ENCODE measurements at regions not wholly inside any gene's neighbourhood (a gene's known extent, or its start where the extent isn't known, plus 50 kb on each side); places are given as distances from the start of the nearest gene placed in this dataset.

- DNase-seq = no peak
These were observed 147.1 kb upstream of the IRS2 start for GRCh38 chr13:109933476-109933875.

DNA sequence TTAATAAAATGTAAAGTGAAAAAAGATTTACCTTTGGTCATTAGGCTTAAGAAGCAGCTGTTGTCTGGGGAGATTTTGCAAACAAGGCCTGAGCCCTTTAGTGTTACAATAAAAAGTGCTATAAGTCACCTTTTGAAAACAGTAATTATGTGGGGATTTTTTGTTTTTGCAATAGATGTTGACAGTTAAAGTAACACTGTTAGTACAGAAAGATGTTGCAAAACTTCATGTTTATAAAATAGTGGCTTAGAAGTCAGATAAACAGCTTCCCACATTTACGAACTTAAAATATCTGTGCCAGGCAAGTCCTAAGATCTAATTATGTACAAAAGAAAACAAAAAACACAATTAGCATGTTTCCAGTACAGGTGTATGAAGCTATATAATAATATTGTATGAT is 138.0 kb upstream of the IRS2 start:
- no peak for DNase-seq

GRCh38 chr13:109922518-109922917 is 136.1 kb upstream of the IRS2 start:
- DNase-seq = no peak

DNA sequence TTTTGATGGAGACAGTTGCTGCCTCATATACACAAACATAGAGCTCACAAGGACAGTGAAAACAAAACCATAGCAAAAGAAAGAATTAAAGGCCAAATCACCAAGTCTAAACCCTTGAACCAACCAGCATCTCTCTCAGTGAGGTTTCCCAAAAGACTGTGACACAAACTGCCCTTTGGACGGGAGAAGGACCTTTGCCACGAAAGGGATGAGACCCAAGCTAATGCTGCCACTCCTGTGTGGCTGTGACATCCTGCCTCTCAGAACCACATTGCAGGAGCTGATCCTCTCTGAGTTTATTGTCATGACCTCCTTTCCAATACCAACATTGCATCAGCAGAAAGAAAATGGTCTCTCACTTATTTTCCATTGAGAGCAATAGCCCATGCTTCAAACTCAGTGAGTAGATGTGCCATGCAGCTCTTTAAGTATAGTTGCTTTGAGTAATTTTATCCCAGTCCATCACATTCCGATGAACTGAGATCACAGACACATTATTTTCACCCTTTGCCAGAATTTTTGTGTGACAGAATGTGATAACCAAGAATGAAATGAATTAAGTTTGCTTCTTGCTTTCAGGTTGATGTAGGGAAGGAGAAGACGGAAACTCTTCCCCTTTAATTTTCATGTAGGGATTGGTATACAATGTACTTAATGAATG is 133.5 kb upstream of the IRS2 start:
- DNase-seq = no peak

DNA sequence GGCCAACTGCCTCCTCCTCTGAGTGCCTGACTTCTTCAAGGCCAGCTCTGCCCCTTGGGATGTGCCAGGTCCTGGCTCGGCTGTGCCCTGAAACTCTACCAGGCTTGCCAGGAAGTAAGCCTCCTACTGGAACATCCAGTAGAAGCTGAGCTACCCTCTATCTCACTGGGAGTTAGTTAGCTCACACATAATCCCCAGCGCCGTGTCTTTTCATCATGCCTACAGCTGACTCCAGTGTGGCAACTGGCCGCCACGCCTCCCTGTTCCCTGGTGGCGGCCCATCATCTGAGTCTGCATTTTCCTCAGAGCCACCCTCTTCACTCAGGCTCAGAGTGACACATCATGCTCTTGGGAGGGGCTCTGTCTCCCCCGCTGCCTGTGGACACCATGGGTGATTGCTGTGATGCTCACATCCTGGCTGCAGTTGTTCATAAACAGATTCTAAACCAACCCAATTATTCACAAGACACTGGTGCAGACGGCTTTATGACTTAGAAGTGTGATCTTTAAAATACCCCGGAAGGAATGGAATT is 131.9 kb upstream of the IRS2 start:
- DNase-seq = no peak

GRCh38 chr13:109917422-109917821 is 131.0 kb upstream of the IRS2 start:
- DNase-seq = no peak

DNA sequence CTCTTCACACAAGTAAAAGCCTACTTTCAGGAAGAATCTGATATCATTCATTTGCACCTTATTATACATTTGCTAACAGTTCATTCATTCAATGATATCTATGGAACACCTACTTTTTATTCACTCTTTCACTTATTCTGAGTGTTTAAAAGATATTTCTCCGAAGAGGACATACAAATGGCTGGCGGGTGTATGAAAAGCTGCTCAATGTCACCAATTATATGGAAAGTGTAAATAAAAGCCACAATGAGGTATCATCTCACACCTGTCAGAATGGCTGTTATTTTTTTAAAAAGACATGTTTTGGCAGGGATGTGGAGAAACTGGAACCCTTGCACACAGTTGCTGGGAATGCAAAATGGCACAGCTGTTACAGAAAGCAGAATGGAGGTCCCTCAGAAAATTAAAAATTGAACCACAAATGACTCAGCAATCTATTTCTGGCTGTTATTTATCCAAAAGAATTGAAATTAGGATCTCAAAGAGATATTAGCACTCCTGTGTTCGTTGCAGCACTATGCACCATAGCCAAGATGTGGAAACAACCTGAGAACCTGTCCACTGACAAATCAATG is 127.6 kb upstream of the IRS2 start:
- no peak for DNase-seq

DNA sequence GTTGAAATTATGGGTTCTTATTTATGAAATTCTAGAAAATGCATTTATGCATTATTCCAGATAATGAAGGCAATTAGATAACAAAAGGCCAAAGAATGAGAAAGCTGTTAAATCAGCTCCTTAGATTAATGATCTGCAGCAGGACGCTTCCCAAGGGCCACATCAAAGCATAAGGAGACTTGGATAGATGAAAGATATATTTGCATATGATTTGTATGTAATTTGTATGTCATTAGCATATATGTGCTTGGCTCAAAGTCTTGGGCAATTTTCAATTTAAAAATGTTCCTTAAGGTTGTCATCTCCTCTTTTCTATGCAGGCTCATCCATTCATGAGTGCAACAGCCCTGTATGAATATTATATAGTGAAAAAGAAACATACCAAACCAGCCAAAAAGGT is 126.8 kb upstream of the IRS2 start:
- DNase-seq = no peak

- no peak for DNase-seq
These were observed 123.8 kb upstream of the IRS2 start for GRCh38 chr13:109910194-109910593.

GRCh38 chr13:109906976-109907375 is 120.6 kb upstream of the IRS2 start:
- DNase-seq = no peak

- DNase-seq = no peak
These were observed 117.8 kb upstream of the IRS2 start for GRCh38 chr13:109904218-109904617.

DNA sequence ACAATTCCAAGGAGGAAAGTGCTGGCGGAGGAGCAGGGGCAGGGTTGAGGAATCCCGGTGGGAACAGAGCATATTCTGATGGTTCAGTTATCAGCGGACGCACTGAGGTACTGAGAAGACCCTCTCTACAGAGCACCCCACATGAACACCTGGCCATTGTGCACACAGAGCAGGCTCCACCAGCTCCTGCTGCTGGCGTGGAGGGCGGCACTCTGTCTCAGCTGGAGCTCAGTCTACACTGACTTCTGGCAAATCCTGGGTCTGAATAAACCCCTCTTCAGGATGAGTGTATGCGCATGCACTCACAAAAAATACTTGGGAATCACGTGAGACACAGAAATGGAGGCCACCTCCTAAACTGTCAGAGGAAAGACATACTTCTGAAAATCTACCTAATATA is 114.4 kb upstream of the IRS2 start:
- DNase-seq = no peak

DNA sequence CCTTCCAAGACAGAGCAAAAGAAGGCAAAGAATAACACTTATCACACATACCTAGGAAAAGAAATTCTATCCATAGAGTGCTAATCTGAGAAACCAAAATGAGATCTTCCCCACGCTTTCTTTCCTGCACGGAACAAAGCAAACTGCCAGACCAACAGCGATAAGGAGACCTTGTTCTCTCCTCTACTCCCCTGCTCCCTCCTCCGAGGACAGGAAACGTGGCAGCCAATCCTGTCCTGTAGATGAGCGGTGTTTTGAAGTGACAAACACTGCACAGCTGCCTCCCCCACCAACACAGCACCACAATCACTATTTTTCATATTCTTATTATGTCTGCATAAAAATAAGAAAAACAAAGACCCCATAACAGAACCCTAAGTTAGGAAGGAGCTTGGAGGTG is 113.9 kb upstream of the IRS2 start:
- no peak for DNase-seq

DNA sequence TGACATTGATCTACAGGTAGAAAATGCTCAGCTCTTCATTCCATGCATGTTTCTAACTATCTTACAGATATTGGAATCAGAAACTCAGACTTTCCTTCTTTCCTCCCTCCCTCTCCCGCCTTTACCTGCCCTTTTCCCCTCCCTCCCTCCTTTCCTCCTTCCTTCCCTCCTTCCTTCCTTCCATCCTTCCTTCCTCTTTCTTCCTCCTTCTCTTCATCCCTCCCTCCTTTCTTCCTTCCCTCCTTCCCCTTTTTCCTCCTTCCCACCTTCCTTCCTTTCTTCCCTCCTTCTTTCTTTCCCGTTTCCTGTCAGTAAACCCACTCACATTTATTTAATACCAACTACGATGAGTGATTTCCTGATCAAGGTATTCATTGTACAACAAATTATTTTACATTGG is 113.4 kb upstream of the IRS2 start:
- no peak for DNase-seq

DNA sequence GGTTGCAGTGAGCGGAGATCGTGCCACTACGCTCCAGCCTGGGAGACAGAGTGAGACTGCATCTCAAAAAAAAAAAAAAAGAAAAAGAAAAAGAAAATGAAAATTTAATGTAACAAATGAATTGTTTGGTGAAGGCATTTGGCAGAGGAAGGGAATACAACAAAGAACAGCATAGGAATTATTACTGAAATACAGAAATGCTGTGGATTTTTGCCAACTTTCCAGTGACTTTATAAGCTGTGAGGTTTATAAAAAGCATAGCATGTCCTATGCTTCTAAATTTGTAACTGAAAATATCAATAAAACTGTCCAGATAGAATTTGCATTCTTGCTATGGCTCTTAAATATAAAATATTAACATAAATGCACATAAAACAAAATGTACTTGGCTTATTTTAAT is 112.9 kb upstream of the IRS2 start:
- no peak for DNase-seq

DNA sequence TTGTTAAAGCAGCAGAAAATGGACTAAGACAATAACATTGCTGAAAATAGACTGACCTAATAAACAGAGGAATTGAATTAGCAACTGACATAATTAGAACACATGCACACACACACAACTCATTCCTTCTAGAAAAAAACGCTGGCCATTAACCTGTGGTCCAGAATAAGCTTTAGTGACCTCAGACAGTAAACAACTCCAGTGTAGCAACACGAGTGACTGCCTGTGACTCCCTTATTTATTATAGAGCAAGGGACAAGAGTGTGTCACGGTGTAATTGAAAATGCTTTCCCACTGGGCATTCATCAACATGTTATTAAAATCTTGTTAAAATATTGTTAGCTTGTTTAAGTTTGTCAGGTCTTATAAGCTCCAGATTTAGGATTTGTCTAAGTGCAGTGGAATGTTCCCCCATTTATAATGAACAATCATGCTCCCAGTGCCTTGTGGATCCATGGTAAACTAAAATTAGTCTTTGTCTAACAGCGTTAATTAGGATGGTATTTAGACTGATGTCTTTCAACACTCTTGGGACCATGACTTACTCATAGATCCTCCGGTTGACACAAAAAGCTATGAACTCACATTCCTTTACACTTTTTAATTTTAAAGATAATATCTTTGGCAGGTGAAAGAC is 111.7 kb upstream of the IRS2 start:
- no peak for DNase-seq

DNA sequence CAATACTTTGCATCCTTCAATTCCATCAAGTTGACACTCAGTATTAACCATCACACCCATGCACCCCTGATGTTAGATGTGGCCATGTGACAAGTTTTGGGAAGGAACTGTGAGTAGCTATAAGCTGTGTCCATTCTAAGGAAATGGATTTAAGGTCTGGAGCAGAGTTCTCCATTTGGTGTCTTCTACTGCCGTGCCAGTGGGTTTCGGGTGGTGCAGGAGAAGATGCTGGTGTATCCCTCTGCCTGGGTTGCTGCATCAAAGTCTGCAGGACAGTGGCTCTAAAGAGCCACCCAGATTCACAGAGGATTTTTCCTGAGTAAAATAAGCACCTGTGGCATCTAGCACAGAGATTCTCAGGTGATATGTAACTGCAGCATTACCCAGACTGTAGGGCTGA is 105.7 kb upstream of the IRS2 start:
- DNase-seq = no peak

- no peak for DNase-seq
These were observed 98.9 kb upstream of the IRS2 start for GRCh38 chr13:109885235-109885634.

DNA sequence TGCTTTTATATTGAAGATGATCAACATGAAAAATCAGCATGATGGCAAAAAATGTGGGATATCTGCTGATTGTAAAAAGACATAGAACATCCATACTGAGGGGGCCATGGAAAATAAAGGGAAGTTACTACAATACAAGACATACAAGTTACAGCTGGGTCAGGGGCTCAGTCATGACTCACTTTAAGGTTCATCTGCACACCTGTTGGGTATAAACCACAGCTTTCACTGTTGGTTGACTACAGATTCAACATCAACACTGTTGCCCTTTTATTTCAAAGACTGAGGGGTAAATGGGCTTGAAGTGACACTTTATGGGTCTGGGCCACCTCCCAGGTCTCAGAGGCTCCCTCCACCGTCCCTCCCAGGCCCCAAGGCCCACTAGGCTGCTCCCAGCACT is 98.1 kb upstream of the IRS2 start:
- DNase-seq = no peak

GRCh38 chr13:109883181-109884180 is 97.1 kb upstream of the IRS2 start:
- no peak for DNase-seq

GRCh38 chr13:109881961-109882558 is 95.7 kb upstream of the IRS2 start:
- DNase-seq = no peak

- DNase-seq = no peak
These were observed 95.0 kb upstream of the IRS2 start for GRCh38 chr13:109881347-109881725.
